PC-3 (cell line): ENCODE measurements at regions not wholly inside any gene's neighbourhood (a gene's known extent, or its start where the extent isn't known, plus 50 kb on each side); places are given as distances from the start of the nearest gene placed in this dataset.

Experiments used
- ATAC-seq: fragments of 200-7000 bp; cut with Tn5 transposase; 2 replicates; pipeline ENCODE4 v1.9.1; 2020; ENCODE audit warnings: mild to moderate bottlenecking, moderate library complexity
- BruUV-seq: library from RNA; stranded (reverse); fragments of 400-500 nt; replicated peaks from 2 replicates; lab custom pipeline; 2021; lab: Mats Ljungman, UMichigan
- CTCF ChIA-PET: fragments of 300-600 bp; sonication (Branson Sonifier 250); formaldehyde crosslinking; loops from one replicate; lab custom pipeline; 2022; ENCODE audit warnings: antibody characterized with exemption; lab: Charles Lee
- POLR2A ChIA-PET: fragments of 300-600 bp; sonication (Branson Sonifier 250); formaldehyde crosslinking; loops from one replicate; lab custom pipeline; 2022; ENCODE audit warnings: antibody characterized with exemption; ENCODE audit not compliant: unreplicated experiment; lab: Charles Lee
- DNase-seq: peaks from one replicate; pipeline ENCODE4 v3.0.0-alpha.2; 2015
- H2AFZ ChIP-seq: fragments of 300-600 bp; sonication (generic); 2 replicates; pipeline ENCODE4 v1.6.0; 2016; ENCODE audit warnings: antibody characterized with exemption, low read length
- H3F3A ChIP-seq: fragments of 300-600 bp; sonication (generic); one replicate; pipeline ENCODE4 v1.6.0; 2017; ENCODE audit warnings: antibody characterized with exemption, low read length, control low read depth, mild to moderate bottlenecking; ENCODE audit not compliant: unreplicated experiment
- H3K27ac ChIP-seq: fragments of 300-600 bp; sonication (generic); 2 replicates; pipeline ENCODE4 v1.5.1; 2016; ENCODE audit warnings: mild to moderate bottlenecking, low read length
- H3K27me3 ChIP-seq: fragments of 300-600 bp; sonication (generic); 2 replicates; pipeline ENCODE4 v1.6.1; 2016; ENCODE audit warnings: low read length, mixed read lengths
- H3K36me3 ChIP-seq: fragments of 300-600 bp; sonication (generic); 2 replicates; pipeline ENCODE4 v1.6.1; 2016; ENCODE audit warnings: low read depth, mixed run types, low read length, mixed read lengths
- H3K4me1 ChIP-seq: fragments of 300-600 bp; sonication (generic); 2 replicates; pipeline ENCODE4 v1.5.1; 2016; ENCODE audit warnings: low read length; ENCODE audit not compliant: insufficient read depth
- H3K4me2 ChIP-seq: fragments of 300-600 bp; sonication (generic); 2 replicates; pipeline ENCODE4 v1.6.0; 2016; ENCODE audit warnings: low read length
- H3K4me3 ChIP-seq: fragments of 300-600 bp; sonication (generic); 2 replicates; pipeline ENCODE4 v1.5.1; 2016; ENCODE audit warnings: mild to moderate bottlenecking, low read length, mixed read lengths
- H3K79me2 ChIP-seq: fragments of 300-600 bp; sonication (generic); 2 replicates; pipeline ENCODE4 v1.6.1; 2017; ENCODE audit warnings: low read length, mixed read lengths
- H3K9ac ChIP-seq: fragments of 300-600 bp; sonication (generic); 2 replicates; pipeline ENCODE4 v1.6.0; 2016; ENCODE audit warnings: mild to moderate bottlenecking, low read length
- H3K9me2 ChIP-seq: fragments of 300-600 bp; sonication (generic); replicated peaks from 2 replicates; pipeline ENCODE4 v1.6.1; 2016; ENCODE audit warnings: mixed run types, low read length, mixed read lengths
- H3K9me3 ChIP-seq: fragments of 300-600 bp; sonication (generic); 2 replicates; pipeline ENCODE4 v1.6.1; 2016; ENCODE audit warnings: low read length, mixed read lengths
- H4K20me1 ChIP-seq: fragments of 300-600 bp; sonication (generic); 2 replicates; pipeline ENCODE4 v1.6.1; 2016; ENCODE audit warnings: low read length, mixed read lengths
- EZH2 ChIP-seq: fragments of 300-600 bp; sonication (generic); IDR thresholded peaks from one replicate; pipeline ENCODE4 v1.6.1; 2017; ENCODE audit warnings: antibody characterized with exemption, mild to moderate bottlenecking, low read length; ENCODE audit not compliant: unreplicated experiment
- EZH2phosphoT487 ChIP-seq: fragments of 300-600 bp; sonication (generic); IDR thresholded peaks from 2 replicates; pipeline ENCODE4 v1.6.1; 2018; ENCODE audit warnings: mild to moderate bottlenecking, antibody characterized with exemption, low read length, borderline replicate concordance
- intact Hi-C: fragments of 100-400 bp; cut with micrococcal nuclease; formaldehyde crosslinking; loops from 2 replicates; pipeline ENCODE4 v1.9.0; 2023
- TF ChIP-seq, protein P1 (sequence below): fragments of 300-600 bp; sonication (generic); conservative IDR thresholded peaks from 2 replicates; pipeline ENCODE4 v1.5.1; 2017; ENCODE audit warnings: antibody characterized with exemption, low read depth, mild to moderate bottlenecking, low read length

DNA sequence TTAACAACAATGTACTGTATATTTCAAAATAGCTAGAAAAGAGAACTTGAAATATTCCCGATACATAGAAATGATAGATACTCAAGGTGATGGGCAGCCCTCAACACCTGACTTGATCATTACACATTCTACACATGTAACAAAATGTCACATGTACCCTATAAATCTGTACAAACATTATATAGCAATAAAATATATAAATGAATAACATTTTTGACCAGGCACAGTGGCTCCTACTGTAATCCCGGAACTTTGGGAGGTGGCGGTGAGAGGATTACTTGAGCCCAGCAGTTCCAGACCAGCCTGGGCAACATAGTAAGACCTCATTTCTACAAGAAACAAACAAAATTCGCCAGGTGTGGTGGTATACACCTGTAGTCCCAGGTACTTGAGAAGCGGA, 659.5 kb upstream of the NRP1 start:
- no peak for DNase-seq
- intact Hi-C loops = no loop called here
- no peak for ATAC-seq

DNA sequence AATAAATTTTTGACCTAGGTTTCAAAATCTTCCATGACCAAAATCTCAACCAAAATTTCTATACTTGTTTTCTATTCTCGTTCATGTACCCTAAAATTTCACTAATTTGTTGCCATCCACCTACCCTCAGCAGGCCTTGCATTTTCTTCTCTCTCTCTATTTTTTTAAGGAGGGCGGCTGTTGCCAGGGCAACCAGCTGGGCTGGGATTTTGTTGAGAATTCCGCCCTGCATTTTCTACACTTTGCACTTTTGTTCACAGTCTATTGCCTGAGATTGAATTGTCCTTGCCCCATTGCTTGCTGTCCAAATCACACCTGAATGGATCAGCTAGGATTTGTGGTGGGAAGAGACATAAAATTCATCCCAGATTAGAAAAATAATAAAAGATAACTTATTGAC, 657.5 kb upstream of the NRP1 start:
- no peak overlapping the region for H3K4me3 ChIP-seq
- intact Hi-C loops = no loop called here
- TF ChIP-seq EZH2phosphoT487 (no peak), EZH2 (no peak)
- TF ChIP-seq, protein P1, sequence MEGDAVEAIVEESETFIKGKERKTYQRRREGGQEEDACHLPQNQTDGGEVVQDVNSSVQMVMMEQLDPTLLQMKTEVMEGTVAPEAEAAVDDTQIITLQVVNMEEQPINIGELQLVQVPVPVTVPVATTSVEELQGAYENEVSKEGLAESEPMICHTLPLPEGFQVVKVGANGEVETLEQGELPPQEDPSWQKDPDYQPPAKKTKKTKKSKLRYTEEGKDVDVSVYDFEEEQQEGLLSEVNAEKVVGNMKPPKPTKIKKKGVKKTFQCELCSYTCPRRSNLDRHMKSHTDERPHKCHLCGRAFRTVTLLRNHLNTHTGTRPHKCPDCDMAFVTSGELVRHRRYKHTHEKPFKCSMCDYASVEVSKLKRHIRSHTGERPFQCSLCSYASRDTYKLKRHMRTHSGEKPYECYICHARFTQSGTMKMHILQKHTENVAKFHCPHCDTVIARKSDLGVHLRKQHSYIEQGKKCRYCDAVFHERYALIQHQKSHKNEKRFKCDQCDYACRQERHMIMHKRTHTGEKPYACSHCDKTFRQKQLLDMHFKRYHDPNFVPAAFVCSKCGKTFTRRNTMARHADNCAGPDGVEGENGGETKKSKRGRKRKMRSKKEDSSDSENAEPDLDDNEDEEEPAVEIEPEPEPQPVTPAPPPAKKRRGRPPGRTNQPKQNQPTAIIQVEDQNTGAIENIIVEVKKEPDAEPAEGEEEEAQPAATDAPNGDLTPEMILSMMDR = no peak
- no peaks in the 10 kb centered on the region for H3K27me3 ChIP-seq
- BruUV-seq = no TSS peak
- H3F3A ChIP-seq = no peaks in the 10 kb centered on the region
- ATAC-seq = no peak
- H4K20me1 ChIP-seq = no peaks in the 10 kb centered on the region
- H3K36me3 ChIP-seq = no peaks in the 10 kb centered on the region
- no peak for DNase-seq
- no peak overlapping the region for H3K9ac ChIP-seq
- H3K4me2 ChIP-seq = no peak overlapping the region
- no peaks in the 10 kb centered on the region for H3K4me1 ChIP-seq
- ChIA-PET CTCF (no interaction called here), POLR2A (no interaction called here)
- H3K9me2 ChIP-seq = 0 out of 2 replicates have a peak, but pooled peaks cover 3% of the 10 kb centered on the region
- no peaks in the 10 kb centered on the region for H3K9me3 ChIP-seq
- H3K27ac ChIP-seq = no peak overlapping the region
- no peak overlapping the region for H2AFZ ChIP-seq
- no peaks in the 10 kb centered on the region for H3K79me2 ChIP-seq

More for the DNA sequence above, 659.5 kb upstream of the NRP1 start:
- Histone ChIP-seq H3K36me3 (no peaks in the 10 kb centered on the region), H3K27me3 (no peaks in the 10 kb centered on the region), H3F3A (no peaks in the 10 kb centered on the region), H3K27ac (no peak overlapping the region), H3K4me3 (no peak overlapping the region), H3K4me1 (no peaks in the 10 kb centered on the region), H3K9me3 (no peaks in the 10 kb centered on the region), H3K79me2 (no peaks in the 10 kb centered on the region), H3K9ac (no peak overlapping the region), H4K20me1 (no peaks in the 10 kb centered on the region), H3K4me2 (no peak overlapping the region), H2AFZ (no peak overlapping the region), H3K9me2 (0 out of 2 replicates have a peak, but pooled peaks cover 3% of the 10 kb centered on the region)
- ChIA-PET POLR2A (no interaction called here), CTCF (no interaction called here)
- no TSS peak for BruUV-seq
- TF ChIP-seq EZH2 = no peak
- TF ChIP-seq EZH2phosphoT487 = no peak
- TF ChIP-seq, protein P1 = no peak

DNA sequence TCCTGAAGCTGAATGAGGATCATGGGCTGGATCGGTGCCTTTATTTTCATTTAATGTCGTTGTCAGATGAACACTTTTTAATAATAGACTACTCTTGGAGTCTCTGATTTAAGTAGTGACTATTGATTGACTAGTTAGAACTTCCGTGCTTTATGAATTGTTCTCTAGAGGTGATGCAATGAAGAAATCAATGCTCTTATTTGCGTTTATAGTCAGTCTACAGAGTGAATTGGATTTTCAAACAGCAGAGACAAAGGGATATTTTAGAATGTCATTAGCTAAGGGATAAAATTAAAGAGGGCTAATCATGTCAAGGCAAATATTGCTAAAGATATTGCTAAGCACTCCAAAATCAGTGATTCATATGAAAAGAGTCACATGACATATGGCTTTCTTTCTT, 652.0 kb upstream of the NRP1 start:
- Histone ChIP-seq H2AFZ (no peak overlapping the region), H3K4me1 (no peaks in the 10 kb centered on the region), H3K9ac (no peak overlapping the region), H3K79me2 (no peaks in the 10 kb centered on the region), H4K20me1 (no peaks in the 10 kb centered on the region), H3F3A (no peaks in the 10 kb centered on the region), H3K4me2 (no peak overlapping the region), H3K27ac (no peak overlapping the region), H3K27me3 (no peaks in the 10 kb centered on the region), H3K9me2 (0 out of 2 replicates have a peak, but pooled peaks cover 2% of the 10 kb centered on the region), H3K4me3 (no peak overlapping the region), H3K9me3 (no peaks in the 10 kb centered on the region), H3K36me3 (no peaks in the 10 kb centered on the region)
- CTCF ChIA-PET = no interaction called here
- DNase-seq = no peak
- ATAC-seq = no peak
- BruUV-seq = no TSS peak
- intact Hi-C loops = no loop called here
- TF ChIP-seq, protein P1 = no peak
- TF ChIP-seq EZH2phosphoT487 = no peak
- no peak for TF ChIP-seq EZH2
- POLR2A ChIA-PET = no interaction called here
